ENCODE measurements at regions not wholly inside any gene's neighbourhood (a gene's known extent, or its start where the extent isn't known, plus 50 kb on each side); places are given as distances from the start of the nearest gene placed in this dataset.

DNA sequence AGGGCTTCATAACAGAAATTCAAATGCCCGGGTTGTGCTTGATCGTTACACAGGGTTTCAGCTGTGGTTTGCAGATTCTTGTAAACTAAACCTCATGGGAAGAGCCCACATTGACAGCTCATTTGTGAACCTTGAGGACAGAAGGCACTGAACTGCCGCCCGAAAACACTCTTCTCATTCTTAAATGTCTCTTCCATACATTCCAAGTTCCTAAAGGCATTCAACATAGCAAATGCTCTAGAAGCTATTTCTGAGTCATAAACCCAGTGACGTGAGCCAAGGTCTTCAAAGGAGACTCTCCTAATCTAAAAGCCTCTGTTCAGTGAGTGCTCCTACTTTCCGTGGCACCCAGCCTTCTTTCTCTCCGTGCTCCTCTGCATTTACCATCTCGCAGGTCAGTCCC lies 737.8 kb upstream of the FRG1 start:
- H3K27ac Mint-ChIP-seq = no peak overlapping the region
- no peak for ATAC-seq (ENCODE audit: poor library complexity)

DNA sequence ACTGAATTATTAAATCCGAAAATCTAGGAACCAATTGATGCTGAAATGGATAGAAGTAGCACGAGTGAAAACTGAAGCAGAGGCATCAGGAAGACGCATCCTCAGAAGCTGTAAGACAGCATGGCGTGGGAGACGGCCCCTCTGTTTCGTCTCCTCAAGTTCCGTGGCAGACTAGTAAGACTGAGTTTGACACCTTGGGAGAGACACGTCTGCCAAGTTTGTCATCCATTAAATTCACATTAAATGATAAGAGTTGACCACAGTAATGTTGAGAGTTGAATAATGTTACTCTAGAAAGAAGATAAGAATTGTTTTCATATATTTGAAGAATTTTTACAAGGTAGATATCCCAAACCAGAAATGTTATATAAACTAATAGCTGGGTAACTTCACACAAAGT lies 736.1 kb upstream of the FRG1 start:
- TF ChIP-seq, protein P1, sequence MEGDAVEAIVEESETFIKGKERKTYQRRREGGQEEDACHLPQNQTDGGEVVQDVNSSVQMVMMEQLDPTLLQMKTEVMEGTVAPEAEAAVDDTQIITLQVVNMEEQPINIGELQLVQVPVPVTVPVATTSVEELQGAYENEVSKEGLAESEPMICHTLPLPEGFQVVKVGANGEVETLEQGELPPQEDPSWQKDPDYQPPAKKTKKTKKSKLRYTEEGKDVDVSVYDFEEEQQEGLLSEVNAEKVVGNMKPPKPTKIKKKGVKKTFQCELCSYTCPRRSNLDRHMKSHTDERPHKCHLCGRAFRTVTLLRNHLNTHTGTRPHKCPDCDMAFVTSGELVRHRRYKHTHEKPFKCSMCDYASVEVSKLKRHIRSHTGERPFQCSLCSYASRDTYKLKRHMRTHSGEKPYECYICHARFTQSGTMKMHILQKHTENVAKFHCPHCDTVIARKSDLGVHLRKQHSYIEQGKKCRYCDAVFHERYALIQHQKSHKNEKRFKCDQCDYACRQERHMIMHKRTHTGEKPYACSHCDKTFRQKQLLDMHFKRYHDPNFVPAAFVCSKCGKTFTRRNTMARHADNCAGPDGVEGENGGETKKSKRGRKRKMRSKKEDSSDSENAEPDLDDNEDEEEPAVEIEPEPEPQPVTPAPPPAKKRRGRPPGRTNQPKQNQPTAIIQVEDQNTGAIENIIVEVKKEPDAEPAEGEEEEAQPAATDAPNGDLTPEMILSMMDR (IDR thresholded peaks at IDR 0.05) = no peak
- H3K27me3 ChIP-seq (ENCODE audit: control insufficient read depth in 1 of 2, insufficient read depth in 2 of 2, low read length in 2 of 2) = no peaks in the 10 kb centered on the region
- no peaks in the 10 kb centered on the region for H3K36me3 Mint-ChIP-seq (ENCODE audit: low read depth)
- no peak overlapping the region for H3K27ac ChIP-seq (ENCODE audit: low read depth in 1 of 2, low read length in 2 of 2)
- CTCF ChIA-PET = no interaction called here
- no peaks in the 10 kb centered on the region for H3K36me3 ChIP-seq (ENCODE audit: insufficient read depth, low read length)
- no peak overlapping the region for H3K4me3 Mint-ChIP-seq
- ATAC-seq (ENCODE audit: poor library complexity) (no peak), DNase-seq (no peak)
- H3K4me1 ChIP-seq (ENCODE audit: insufficient read depth, low read length) = no peaks in the 10 kb centered on the region
- H3K9me3 Mint-ChIP-seq = no peaks in the 10 kb centered on the region
- H3K4me1 Mint-ChIP-seq (ENCODE audit: low read depth) = peaks cover 9% of the 10 kb centered on the region
- peaks cover 0 to 4% of the 10 kb centered on the region in 2 experiments for H3K9me3 ChIP-seq (ENCODE audit: control insufficient read depth in 1 of 2, insufficient read depth in 1 of 2, low read length in 2 of 2)
- no peak overlapping the region for H3K27ac Mint-ChIP-seq
- intact Hi-C loops (cut with DNase I, micrococcal nuclease) = no loop called here
- POLR2A ChIA-PET = no interaction called here
- H3K4me3 ChIP-seq (ENCODE audit: low read length) = no peak overlapping the region
- no peaks in the 10 kb centered on the region for H3K27me3 Mint-ChIP-seq

More for the DNA sequence above, 737.8 kb upstream of the FRG1 start:
- peaks cover 0 to 4% of the 10 kb centered on the region in 2 experiments for H3K9me3 ChIP-seq (ENCODE audit: control insufficient read depth in 1 of 2, insufficient read depth in 1 of 2, low read length in 2 of 2)
- no peaks in the 10 kb centered on the region for H3K36me3 Mint-ChIP-seq (ENCODE audit: low read depth)
- ChIA-PET POLR2A (no interaction called here), CTCF (no interaction called here)
- no peak overlapping the region for H3K4me3 Mint-ChIP-seq
- TF ChIP-seq, protein P1 (IDR thresholded peaks at IDR 0.05) = no peak
- H3K9me3 Mint-ChIP-seq = no peaks in the 10 kb centered on the region
- H3K36me3 ChIP-seq (ENCODE audit: insufficient read depth, low read length) = no peaks in the 10 kb centered on the region
- no peak overlapping the region for H3K27ac ChIP-seq (ENCODE audit: low read depth in 1 of 2, low read length in 2 of 2)
- no peaks in the 10 kb centered on the region for H3K27me3 ChIP-seq (ENCODE audit: control insufficient read depth in 1 of 2, insufficient read depth in 2 of 2, low read length in 2 of 2)
- no peaks in the 10 kb centered on the region for H3K27me3 Mint-ChIP-seq
- intact Hi-C loops (cut with DNase I, micrococcal nuclease) = no loop called here
- H3K4me1 Mint-ChIP-seq (ENCODE audit: low read depth) = peaks cover 9% of the 10 kb centered on the region
- no peak overlapping the region for H3K4me3 ChIP-seq (ENCODE audit: low read length)
- H3K4me1 ChIP-seq (ENCODE audit: insufficient read depth, low read length) = no peaks in the 10 kb centered on the region
- no peak for DNase-seq

DNA sequence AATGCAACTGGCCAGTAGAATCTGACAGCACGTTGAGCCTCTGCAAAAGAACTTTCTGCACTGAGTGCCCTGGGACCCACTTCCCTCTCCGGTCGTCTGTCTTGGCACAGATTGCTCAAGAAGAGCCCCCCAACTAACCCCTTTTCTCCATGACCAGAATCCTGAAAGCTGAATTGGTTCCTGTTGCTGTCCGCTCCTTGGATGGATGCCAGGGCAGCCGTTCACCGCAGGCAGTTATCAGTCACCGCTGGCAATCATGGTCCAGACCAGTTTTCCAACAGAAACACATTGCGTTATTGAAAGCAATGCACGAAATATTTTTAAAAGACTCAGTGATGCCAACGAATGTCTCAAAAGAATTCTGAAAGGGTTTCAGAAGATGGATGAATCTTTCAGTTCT lies 733.7 kb upstream of the FRG1 start:
- Mint-ChIP-seq H3K27me3 (no peaks in the 10 kb centered on the region), H3K9me3 (no peaks in the 10 kb centered on the region), H3K4me1 (ENCODE audit: low read depth) (peaks cover 9% of the 10 kb centered on the region), H3K27ac (no peak overlapping the region), H3K36me3 (ENCODE audit: low read depth) (no peaks in the 10 kb centered on the region), H3K4me3 (no peak overlapping the region)
- no peaks in the 10 kb centered on the region for H3K4me1 ChIP-seq (ENCODE audit: insufficient read depth, low read length)
- no peak for ATAC-seq (ENCODE audit: poor library complexity)
- TF ChIP-seq, protein P1 (IDR thresholded peaks at IDR 0.05) = no peak
- H3K4me3 ChIP-seq (ENCODE audit: low read length) = no peak overlapping the region
- intact Hi-C loops (cut with DNase I, micrococcal nuclease) = no loop called here
- H3K36me3 ChIP-seq (ENCODE audit: insufficient read depth, low read length) = no peaks in the 10 kb centered on the region
- no peak for DNase-seq
- CTCF ChIA-PET = no interaction called here
- POLR2A ChIA-PET = no interaction called here
- peaks cover 0 to 7% of the 10 kb centered on the region in 2 experiments for H3K9me3 ChIP-seq (ENCODE audit: control insufficient read depth in 1 of 2, insufficient read depth in 1 of 2, low read length in 2 of 2)
- H3K27ac ChIP-seq (ENCODE audit: low read depth in 1 of 2, low read length in 2 of 2) = no peak overlapping the region
- no peaks in the 10 kb centered on the region for H3K27me3 ChIP-seq (ENCODE audit: control insufficient read depth in 1 of 2, insufficient read depth in 2 of 2, low read length in 2 of 2)

Data from CD4-positive, alpha-beta T cell (primary cell).